HG03175 (cell line): ENCODE measurements at regions not wholly inside any gene's neighbourhood (a gene's known extent, or its start where the extent isn't known, plus 50 kb on each side); places are given as distances from the start of the nearest gene placed in this dataset.
A peak's percentile ranks its signal among the peaks of the same experiment; 100 is the strongest.

Experiments
- ATAC-seq: cut with Tn5 transposase; IDR thresholded peaks from one replicate; pipeline ENCODE4 v1.9.1; 2021; ENCODE audit warnings: mild to moderate bottlenecking, moderate library complexity; ENCODE audit not compliant: unreplicated experiment

DNA sequence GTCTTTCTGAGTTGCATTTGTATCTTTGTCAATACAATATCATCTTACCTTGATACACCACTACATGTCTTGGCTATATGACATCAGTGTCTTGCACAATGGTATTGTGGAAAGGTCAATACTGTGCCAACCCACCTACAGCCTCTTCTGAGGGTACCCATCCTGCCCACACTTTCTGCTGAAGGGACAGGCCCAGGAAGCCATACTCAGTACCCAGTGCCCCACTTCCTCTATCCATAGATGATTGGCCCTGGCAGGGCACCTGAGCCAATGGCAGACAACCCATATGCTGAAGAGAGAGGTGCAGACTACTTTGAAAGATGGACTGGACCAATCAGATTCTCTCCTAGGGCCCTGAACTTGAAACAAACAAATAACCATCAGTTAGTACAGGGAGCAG is 152.0 kb upstream of the ADO start:
- no peak for ATAC-seq

DNA sequence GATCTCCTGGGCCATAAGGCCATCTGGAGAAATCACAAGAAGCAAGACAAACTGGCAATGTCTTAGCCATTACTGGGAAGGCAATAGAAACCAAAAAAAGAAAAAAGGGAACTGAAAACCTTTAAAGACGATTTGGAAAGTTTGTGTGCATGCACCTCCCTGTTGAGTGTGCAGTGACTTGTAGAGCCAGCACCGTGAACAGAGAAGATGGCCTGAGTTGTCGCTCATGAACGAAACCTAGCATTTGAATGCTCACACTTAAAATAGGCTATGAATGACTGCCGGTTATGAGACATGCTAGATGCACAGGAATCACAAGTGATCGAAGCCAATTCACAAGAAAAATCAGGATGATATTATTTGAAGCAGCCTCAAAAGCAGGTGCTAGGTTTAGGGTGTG is 151.3 kb upstream of the ADO start:
- ATAC-seq = peak; percentile 78

DNA sequence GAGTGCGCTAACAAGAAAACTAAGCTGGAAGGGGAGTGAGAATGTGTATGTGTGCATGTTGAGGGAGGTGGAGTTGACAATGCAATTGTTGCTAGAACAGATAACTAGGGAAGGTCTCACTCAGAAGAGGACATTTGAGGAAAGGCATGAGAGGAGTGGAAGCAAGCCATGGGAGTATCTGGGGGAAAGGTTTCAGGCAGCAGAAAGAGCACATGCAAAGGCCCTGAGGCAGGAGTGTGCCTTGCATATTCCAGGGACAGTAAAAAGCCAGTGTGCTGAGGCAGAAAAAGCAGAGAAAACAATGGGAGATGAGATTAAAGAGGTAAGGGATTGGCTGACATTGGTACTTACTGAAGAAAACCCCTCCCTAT is 149.6 kb upstream of the ADO start:
- no peak for ATAC-seq

DNA sequence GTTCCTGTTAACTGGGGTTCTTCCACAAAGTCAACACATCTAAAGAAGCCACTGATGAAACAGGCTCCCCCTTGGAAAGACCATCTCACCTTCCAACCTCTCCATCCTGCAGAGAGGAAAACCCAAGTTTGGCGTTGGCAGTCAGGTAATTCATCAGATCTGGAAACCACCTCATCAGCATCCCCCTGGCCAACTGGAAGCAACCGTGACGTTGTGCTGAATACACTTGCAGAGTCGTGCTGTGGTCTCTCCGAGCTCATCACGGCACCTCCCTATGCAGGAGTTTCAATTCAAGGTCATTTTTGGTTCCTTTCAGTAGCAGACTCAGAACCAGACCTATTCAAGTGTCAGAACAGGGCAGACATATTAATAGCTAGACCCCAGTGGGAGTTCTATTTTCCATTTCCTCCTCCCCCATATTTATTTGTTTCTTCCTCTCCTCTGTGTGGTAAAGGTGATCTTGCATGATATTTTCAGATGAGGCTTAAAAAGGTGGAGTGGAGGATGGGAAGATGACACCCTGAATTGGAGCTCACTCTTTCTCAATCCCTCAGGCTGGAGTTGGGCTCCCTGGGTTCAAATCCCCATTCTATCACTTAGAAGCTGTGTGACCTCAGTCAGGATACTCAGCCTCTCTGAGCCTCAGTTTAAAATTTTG is 149.1 kb upstream of the ADO start:
- peak; percentile 87 for ATAC-seq

DNA sequence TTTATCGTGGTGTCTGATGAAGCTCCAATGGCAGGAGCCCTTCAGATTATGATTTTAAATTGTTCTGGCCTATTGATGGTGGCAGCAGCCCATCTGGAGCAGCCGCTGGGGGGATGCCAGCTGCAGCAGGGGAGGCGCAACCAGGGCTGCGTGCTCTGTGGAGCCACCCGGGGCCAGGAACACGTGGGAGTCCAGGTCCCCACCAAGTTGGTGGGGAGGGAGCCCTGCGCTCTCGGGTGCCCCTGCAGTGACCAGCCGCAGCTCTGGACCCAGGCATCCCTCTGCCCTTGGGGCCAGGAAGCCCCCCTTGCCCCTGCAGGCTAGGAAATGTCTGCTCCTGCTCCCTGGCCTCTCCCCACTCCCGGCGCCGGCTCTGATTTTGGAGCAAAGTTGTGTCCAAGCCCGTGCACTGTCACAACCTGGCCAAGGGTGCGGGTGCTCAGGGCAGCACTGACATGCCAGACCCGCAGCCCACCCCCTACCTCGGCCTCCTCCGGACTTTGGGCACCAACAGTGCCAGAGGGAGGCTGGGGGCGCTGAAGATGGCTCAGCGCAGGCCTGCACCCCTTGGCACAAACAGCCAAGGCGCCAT is 147.2 kb upstream of the ADO start:
- ATAC-seq = no peak

DNA sequence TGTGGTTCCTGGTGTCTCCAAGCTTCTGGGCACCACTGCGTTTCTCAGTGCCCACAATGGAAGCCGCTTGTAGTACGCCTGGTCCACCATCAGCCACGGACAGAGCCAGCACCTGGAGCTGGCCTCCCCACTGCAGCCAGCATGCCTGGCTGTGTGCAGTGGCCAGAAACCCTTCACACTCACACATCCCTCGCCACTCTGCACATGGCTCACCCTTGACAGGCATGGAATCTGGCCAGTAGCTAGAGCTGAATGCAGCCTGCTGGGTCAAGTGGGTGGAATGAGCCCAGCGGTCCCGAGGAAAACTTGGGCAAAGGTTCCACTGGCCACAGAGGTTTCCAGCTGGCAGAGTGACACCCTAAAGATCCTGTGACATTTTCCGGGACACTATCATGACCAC is 146.0 kb upstream of the ADO start:
- ATAC-seq = no peak

DNA sequence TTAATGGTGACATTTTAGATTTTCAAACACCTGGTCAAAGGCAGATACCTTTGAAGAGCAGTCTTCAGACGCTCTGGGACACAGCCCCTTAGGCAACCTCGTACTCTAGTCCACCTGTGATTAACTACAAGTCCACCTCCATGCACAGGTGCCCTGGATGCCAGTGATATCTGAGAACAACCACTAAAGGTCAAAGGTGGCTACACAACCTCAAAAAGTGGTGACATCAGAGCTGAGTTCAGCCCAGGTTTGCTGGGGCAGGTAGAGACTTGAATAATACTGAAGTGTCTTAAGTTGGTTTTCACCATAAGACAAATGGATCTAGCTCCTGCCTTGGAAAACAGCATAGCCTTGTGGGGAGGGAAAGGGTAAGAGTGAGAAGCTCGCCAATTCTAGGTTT is 143.4 kb upstream of the ADO start:
- no peak for ATAC-seq

DNA sequence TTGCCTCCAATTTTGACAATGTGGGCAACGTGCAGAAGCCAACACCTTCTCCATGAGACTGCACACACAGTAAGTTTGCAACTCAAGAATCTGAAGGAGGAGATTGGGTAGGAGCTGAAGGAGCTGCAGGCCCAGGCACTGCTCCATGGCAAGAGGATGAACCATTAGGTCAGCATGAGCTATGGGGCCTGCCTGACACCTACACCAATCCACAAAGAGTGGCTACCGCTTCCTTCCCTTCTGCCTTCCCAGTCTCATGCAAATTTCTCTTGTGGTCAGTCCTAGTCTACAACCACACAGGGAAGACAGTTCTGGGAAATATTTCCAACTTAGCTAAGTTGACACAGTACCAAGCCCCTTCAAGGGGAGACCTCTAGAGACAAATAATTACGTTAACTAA is 142.0 kb upstream of the ADO start:
- ATAC-seq = no peak

DNA sequence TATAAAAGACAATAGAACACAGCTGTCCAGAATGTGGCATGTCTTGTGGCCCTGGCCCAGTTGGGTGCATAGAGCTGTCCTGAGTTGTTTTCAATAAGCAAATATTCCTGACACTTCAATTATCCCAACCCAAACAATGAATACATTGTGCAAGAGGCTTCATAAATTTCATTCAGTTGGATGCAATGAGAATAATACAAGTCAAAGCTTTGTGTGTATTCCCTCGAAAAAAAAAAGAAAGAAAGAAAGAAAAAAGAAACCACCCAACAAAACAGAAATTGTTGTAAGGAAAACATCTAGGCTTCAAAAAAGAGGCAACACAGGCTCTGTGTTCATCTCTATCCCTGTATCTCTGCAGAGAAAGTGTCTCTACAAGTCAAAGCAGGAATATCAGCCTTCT is 138.7 kb upstream of the ADO start:
- ATAC-seq = no peak

DNA sequence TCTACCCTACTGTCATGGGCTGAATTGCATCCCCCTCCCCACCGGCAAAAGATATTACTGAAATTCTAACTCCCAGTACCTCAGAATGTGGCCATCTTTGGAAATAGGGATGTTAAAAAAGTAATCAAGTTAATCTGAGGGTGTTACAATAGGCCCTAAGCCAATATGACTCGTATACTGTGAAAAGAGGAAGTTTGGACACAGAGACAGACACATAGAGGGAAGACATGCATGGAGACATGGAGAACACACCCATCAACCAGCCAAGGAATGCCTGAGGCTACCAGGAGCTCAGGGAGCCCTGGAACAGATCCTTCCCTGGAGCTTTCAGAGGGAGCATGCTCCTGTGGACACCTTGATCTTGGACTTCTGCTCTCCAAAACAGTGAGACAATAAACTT is 138.2 kb upstream of the ADO start:
- no peak for ATAC-seq

DNA sequence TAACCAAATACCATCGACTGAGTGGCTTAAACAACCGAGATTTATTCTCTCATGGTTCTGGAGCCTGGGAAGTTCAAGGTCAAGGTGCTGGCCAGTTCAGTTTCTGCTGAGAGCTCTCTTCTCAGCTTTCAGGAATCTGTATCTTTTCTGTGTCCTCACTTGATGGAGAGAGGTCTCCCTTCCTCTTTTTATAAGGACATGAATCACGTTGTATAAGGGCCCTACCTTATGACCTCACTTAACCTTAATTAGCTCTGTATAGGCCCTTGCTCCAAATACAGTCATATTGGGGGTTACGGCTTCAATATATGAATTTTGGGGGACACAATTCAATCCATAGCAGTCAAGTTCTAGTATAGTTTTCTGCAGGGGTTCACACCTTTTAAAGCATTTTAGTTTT is 135.2 kb upstream of the ADO start:
- ATAC-seq = no peak

DNA sequence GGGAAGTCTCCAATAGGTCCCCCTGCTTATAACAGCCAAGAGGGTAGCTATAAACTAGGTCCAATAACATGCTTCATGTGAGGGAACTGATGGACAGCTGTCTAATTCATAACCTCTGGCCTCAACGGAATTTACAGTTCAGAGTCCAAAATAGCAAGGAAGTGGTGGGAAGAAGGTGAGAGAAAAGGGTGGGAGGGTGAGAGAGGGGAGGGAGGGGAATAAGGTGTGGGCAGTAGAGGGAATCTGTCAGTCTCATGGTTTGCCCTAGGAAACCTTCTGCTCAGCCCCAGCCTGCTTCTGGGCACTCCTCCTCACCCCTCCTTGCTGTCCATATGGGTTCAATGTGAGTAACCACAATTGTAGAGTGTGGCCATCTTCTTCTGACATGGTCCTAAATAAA is 133.4 kb upstream of the ADO start:
- peak; percentile 58 for ATAC-seq

DNA sequence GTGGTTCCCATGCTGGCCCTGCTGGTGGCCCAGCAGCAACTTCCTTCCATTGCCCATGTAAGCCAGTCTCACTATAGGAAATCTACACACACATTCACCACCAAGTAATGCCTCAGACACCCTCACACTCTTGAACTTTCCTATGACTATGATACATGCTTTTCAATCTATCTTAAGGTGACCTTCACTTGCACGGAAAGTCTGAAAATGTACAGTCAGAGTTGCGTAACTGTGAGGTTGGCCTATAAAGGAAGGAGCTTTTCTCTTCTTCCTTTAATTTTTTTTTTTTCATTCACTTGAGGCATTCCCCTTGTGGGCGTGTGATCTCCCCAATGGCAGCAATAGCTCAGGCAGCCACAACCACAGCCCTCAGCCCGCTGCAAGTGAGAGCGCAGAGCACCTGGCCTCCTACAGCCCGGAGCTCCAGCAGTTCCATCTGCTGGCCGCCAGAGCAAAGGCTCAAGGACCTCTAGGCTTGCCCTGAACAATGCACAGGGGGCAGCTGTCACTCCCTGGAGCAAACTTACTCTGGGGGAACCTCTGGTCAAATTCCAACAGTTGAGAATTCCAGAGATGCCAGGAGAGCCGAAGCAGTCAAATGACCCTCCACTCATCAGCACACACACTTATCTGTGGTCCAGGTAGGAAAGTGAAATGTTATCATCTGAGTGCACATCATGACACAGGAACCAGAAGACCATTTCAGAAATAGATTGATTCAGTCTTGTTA is 123.1 kb upstream of the ADO start:
- peak; percentile 96 for ATAC-seq

DNA sequence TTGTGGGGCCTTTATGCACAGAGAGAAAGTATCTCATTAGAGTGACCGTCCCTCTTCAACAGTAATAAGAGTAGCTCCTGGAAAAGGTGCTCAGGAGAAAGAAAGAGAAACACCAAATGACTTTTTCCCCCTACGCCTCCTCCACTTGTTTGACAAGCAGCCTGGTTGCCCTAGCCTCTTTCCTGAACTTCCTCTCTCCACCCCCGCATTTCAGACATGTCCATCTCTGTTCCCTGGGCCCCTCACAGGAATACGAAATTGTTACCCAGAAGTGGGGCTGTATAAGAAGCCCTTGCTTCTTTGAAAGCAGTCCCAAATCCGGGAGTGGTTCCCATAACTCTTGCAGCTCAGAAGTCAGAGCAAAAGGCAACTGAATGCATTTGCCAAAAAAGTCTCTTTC is 119.6 kb upstream of the ADO start:
- ATAC-seq = no peak

DNA sequence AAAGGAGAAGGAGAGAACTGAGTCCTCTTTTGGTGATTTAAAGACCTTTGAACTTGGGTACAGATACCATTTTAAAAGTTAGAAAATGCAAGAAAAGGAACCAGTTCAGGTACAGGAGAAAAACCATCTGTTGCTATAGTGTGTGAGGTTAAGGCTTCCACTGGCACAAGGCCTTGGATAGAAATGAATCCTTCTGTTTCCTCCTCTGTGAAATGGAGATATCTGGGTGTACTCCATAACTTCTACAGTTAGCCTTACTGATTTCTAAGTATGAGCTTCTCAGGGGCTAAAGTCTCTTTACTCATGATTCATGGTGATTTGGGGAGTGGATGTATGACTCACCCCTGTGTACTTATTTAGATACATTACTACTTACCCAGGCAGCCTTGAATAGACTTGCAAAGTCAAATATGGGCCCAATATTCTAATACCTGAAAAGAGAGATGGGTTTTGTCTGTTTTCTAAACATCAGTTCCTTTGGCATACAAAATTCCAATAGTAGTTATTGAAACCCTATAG is 117.2 kb upstream of the ADO start:
- ATAC-seq = no peak

DNA sequence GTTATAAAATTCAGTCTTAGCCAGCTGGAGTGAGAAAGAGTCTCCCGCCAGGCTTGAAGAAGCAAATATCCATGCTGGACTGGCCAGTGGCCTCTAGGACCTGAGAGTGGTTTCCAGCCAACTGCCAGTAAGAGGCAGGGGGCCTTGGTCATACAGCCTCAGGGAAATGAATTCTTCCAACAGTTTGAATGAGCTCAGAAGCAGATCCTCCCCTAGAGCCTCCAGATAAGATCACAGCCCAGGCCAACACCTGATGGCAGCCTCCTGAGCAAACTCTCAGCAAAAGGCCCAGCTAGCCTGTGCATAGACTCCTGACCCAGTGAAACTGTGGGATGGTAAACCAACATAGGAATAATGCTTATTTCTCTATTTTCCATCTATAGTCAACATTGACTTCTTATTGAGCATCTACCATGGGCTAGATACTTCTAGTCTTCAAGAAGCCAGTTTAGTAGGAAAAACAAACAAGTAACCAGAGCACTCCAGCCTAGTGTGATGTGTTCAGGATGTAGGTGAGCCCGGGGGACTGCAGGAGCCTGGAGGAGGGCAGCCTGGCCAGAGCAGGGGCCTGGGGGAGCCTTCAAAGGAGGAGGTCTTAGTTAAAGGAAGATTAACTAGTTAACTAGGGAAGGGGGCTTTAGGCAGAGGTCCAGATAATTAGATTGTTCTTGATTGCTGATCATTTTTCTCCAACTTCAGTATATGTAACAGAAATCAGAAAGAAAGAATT is 115.4 kb upstream of the ADO start:
- no peak for ATAC-seq

DNA sequence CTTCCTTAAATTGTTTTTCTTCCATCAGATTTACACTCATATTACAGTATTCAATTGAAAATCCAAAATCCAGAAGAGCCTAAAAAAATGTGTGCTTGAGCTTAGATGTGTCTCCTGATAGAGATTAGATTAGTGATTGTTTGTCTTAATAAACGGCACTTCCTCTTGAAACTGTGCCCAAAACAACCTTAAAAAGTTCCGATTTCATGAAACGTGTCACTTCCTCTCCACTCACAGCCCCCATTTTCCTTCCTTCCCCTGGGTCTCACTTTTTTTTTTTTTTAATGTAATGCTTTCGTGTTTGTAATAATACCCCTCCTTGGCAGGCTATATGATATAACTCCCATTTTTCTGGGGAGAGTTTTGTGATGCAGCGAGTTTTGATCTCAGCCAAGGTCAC is 114.8 kb upstream of the ADO start:
- peak; percentile 65 for ATAC-seq

DNA sequence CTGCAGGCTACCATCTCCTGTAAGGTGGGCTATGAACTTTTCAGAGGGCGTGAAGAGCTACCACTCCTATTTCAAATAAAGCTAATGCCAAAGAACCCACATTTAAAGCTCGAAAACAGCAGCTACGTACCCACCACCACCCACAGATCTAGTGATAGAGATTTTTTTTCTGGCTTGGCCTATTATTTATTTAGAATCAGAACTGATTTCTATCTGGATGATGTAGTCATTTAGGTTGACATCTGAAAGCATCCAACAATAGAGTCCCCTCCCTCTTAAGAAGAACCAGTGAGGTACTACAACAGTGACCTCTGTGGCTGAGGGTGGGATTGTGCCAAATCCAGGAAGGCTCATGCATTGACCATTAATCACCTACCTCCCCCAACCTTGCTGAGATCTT is 113.8 kb upstream of the ADO start:
- ATAC-seq = no peak

DNA sequence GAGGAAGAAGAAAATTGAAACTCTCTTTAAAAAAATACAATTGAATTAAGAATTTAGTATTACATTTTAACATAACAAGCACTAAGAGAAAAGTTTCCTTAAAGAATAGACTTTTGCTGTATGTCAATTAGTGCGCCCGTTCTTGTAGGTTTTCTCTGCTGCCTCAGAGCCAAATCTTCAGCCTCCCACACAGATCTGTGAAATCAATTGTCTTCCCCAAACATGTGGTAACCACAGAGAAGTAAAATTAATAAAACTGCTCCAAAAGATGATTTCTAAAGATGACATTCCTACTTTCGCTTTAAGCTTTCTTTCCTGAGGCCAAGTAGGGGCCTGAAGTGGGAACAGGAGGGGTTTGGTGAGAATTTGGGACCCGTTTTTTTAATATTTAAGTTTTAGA is 113.2 kb upstream of the ADO start:
- no peak for ATAC-seq

DNA sequence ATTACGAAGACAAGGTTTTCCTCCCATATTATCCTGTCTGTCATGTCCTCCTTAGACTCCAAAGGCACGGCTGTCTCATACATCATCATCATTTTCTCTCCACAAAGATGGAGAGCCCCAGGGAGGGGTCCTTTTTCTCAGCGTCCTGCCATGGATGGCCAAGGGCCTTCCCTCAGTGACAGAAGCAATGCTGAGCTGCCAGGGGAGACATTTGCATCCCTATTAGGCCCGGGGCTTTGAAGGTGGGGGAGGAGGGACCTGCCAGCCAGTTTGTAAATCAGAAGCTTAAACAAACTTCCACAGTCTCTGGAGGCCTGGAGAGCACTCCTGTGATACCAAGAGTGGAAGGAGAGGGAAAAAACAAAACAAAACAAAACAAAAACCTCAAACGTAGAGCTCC is 112.4 kb upstream of the ADO start:
- no peak for ATAC-seq

DNA sequence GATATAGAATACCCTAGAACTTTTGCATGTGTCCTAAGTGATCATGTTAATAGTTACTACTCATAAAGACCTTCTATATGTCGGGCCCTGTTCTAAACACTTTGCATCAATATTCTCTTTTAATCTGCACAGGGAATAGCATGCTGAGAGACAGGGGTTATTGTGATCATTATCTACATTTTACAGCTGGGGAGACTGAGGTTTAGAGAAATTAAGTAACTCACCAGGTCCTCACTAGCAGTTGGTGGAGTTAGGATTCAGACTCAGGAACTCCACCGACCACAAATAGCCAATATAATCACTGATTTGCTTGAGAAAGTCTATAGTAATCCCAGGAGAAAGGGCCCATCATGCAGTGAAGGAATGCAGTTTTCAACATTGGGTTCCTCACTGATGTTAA is 111.2 kb upstream of the ADO start:
- ATAC-seq = no peak
